ENCODE measurements at regions not wholly inside any gene's neighbourhood (a gene's known extent, or its start where the extent isn't known, plus 50 kb on each side); places are given as distances from the start of the nearest gene placed in this dataset.
"Not testable (repeated sequence)": the region's sequence is repeated elsewhere in the genome, so short reads cannot be mapped to it uniquely, and the experiment has no call there.

DNA sequence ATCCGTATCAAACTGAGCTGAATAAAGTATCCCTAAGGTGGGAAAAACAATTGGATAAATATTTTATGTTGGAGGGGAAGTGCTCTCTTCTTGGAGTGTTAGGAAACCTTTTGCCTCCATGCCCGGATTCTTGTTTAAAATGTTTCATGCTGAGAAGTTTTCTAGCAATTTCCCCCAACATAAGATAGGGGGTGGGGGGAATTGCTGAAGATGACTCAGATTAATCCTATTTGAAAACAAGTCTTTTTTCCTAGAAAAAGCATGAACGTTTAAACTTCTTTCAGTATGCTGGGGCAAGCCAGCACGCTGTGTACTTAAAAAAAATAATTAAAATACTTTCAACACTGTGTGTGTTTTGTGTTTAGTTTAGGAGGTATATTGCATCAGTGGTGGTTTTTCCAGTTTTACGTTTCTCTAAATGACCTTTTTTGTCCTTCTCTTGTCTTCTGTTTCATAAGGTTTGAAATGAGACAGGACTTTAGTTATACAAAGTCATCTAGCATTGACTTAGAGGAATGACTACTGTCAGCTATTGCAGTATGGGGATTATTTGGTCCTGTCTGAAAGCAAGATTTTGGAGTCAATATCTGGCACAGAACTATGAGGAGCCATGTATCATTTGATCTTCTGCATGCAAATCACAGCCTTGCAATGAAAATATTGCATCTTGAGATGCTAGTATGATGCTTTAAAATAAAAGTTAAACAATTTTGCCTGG is 295.9 kb downstream of the GATA3 start:
- DNase-seq: no peak

- no peak for DNase-seq
Measured at GRCh38 chr10:8352171-8353075, 297.9 kb downstream of the GATA3 start.

DNA sequence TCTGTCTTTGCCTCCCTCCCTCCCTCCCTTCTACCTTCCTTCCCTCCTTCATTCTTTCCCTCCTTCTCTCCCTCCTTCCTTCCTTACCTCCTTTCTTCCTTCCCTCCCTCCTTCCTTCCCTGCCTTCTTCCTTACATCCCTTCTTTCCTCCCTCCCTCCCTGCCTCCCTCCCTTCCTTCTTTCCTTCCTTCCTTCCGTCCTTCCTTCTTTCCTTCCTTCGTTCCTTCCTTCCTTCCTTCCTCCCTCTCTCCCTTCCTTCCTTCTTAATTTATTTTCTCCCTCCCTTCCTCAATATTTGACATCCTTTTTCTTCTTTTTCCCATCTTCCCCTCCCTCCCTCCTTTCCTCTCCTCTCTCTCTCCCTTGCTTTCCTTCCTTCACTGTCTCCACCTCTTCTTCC is 301.8 kb downstream of the GATA3 start:
- DNase-seq: no peak

DNA sequence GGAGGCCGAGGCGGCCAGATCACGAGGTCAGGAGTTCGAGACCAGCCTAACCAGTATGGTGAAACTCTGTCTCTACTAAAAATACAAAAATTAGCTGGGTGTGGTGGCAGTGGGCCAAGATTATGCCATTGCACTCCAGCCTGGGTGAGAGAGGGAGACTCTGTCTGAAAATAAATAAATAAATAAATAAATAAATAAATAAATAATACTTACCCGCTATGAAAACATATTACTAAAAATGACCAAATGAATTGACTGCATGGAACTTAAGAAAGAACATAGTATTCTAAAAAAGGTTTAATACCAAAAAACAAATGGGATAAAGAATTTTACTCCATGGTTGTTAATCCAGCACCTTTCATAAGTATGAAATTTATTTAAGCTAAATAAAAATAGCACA is 305.0 kb downstream of the GATA3 start:
- DNase-seq: no peak

DNA sequence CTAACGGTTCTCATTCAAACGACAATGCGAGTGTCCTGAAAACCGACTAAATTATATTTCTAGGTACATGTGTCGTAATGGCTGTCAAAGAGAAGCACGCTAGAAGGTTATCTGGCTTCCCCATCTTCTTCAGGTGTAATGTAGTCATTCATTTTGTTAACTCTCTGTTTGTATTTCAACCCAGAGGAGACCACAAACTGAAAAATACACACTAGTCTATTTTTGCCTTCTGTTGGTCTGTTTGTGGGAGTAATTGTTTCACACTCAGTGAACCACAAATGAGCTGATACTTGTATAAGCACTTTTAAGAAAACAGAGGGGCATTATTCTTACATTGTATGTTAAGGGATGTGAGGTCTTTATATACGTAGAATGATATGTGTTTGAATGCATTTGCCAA is 305.9 kb downstream of the GATA3 start:
- no peak for DNase-seq

- no peak for DNase-seq
Measured at GRCh38 chr10:8360814-8361509, 306.5 kb downstream of the GATA3 start.

GRCh38 chr10:8361510-8361844 is 307.0 kb downstream of the GATA3 start:
- DNase-seq: no peak

DNA sequence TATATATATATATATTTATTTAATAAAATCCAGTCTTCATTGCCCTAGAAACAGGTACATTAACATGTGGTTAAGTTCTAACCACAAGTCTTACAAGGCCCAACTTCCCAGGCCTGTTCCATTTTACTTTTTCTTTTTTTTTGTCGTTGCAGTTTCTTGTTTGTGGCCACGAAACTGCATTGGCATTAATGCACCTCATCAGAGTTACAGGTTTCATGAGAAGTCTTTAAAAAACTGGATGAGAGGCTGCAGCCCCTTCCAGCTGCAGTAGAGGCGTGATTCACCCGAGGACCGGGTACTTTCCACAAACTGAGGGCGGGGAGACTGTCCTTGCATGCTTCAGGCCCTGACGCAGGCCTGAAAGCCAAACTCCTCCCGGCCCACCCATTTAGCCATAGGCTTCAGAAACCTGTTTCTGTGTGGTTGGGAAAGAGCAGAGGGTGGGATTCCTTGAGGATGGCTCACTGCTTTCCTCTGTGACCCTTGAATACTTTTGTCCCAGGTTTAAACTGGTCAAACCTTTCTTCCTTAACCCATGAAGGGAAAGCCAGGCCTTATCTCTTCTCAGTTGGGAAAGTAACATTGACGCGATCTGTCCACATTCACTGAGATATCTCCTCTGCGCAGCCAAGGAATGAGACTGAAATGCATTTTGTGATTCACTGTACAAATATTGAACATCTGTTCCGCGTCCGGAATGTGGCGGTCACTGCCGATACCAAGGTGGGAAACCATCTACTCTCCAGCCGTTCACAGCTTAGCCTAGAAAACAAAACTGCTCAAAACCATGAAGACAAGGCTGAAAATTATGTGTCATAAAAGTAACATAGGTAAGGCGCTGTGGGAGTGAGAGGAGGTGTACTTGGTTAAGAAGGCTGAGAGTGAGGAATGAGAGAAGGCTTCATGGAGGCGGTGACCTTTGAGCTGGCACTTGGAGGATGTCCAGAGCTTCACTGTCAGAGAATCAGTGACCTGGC is 311.7 kb downstream of the GATA3 start:
- no peak for DNase-seq

- not testable (repeated sequence) for DNase-seq
Measured at GRCh38 chr10:8367672-8368411, 313.4 kb downstream of the GATA3 start.

- DNase-seq: no peak
Measured at GRCh38 chr10:8369666-8370065, 315.2 kb downstream of the GATA3 start.

GRCh38 chr10:8374334-8374733 is 319.8 kb downstream of the GATA3 start:
- DNase-seq: no peak

GRCh38 chr10:8375137-8375536 is 320.6 kb downstream of the GATA3 start:
- no peak for DNase-seq

- DNase-seq: no peak
Measured at GRCh38 chr10:8378198-8378983, 323.9 kb downstream of the GATA3 start.

DNA sequence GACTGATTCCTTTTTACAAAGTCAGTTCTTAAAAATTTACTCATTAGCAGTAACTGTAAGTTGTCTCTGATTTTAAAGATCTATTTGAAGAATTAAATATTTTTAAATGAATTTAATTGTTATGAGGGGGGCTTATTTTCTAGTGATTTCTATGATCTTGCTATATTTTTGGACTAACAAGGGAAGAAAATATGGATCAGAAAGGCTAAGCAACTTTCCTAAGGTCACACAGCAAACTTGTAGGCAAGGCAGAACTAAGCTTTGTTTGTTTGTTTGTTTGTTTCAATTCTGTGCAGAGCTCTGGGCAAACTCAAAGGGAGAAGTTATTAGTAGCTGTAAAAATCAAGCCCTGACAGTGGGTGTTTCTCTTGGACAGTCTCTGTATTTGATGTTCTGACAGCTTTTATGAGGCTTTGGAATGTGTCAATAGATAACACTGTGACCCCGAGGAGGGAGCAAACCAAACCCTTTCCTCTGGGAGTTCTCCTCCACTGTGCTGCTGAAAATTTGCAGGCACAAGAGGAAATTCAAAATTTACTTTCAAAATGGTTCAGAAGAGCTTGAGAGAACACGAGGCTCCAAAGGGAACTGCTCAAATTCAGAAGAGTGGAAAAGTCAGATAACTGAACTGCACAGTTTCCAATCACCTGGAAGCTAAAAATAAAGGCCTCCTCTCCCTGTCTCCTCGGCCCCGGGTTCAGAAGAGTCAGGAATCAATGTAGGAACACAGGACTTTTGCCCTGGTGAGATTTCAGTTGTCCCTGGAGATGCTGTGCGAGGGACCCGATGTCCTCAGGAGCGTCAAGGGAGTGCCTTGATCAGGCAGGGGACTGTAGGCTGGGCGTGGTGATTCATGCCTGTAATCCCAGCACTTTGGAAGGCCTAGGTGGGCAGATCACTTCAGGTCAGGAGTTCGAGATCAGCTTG is 325.7 kb downstream of the GATA3 start:
- no peak for DNase-seq

DNA sequence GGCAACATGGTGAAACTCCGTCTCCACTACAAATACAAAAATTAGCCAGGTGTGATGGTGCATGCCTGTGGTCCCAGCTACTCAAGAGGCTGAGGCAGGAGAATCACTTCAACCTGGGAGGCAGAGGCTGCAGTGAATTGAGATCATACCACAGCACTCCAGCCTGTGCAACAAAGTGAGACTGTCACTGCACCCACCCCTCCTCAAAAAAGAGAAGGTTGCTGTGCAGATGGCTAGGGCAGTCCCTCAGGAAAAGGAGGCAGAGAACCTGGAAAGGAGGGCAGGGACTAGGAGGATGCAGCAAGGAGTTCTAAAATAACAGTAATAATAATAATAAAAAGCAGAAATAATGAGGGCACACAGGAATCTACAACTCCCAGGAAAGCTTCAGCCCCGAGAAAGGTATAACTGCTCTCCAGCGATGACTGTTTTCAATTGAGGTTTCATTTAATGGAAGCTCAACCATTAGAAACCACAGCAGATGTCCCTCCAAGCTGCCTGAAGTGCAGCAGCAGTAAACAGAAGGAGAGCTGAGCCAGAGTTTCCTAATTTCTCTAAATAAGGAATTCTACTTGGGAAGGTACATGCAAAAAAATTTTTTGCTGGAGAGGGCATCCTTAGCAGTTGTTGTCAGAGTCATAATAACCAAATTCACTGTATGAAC is 326.5 kb downstream of the GATA3 start:
- no peak for DNase-seq

- no peak for DNase-seq
Measured at GRCh38 chr10:8386781-8387180, 332.3 kb downstream of the GATA3 start.

- DNase-seq: no peak
Measured at GRCh38 chr10:8389630-8390029, 335.1 kb downstream of the GATA3 start.

GRCh38 chr10:8392216-8392615 is 337.7 kb downstream of the GATA3 start:
- no peak for DNase-seq

DNA sequence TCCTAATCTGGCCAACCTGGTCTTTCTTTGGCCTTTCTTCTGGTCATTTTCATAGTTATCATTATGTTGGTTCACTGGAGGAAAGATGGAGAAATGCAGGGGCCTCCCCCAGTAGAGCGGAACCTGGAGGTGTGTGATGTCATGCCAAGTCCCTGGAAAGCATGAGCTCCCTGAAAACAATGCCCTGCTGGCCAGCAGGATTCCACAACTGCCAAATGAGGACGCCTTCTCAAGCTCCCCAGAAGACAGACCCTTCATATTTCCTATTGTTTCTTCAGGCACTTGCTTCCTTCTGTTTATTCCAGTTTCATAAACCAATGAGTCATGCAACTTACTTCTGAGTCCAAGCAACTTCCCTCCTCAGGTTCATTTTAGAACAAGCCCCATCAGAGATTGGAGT is 339.0 kb downstream of the GATA3 start:
- no peak for DNase-seq
